AG04450 (cell line): ENCODE measurements at regions not wholly inside any gene's neighbourhood (a gene's known extent, or its start where the extent isn't known, plus 50 kb on each side); places are given as distances from the start of the nearest gene placed in this dataset.

Experiments
- CTCF ChIA-PET: fragments of 300-600, 350-600 bp; formaldehyde crosslinking; extraction: SDS; loops from one replicate; lab custom pipeline; 2022; ENCODE audit warnings: antibody characterized with exemption, inconsistent platforms; lab: Charles Lee
- POLR2A ChIA-PET: fragments of 350-600 bp; formaldehyde crosslinking; extraction: SDS; loops from one replicate; lab custom pipeline; 2021; ENCODE audit warnings: antibody characterized with exemption, inconsistent platforms; lab: Yijun Ruan, JAX
- DNase-seq: peaks from one replicate; pipeline ENCODE4 v3.0.0-alpha.2; 2011; ENCODE audit warnings: low read depth, low spot score
- H3K27ac ChIP-seq: one replicate; pipeline ENCODE4 v1.5.1; 2012; ENCODE audit warnings: low read depth, low read length, control low read depth
- H3K27me3 ChIP-seq: one replicate; pipeline ENCODE4 v1.6.0; 2012; ENCODE audit warnings: low read length; ENCODE audit not compliant: control insufficient read depth, insufficient read depth
- H3K4me3 ChIP-seq: 2 replicates; pipeline ENCODE4 v1.5.1; 2011; ENCODE audit warnings: mild to moderate bottlenecking, low read depth, low read length, control low read depth
- H3K9me3 ChIP-seq: 2 replicates; pipeline ENCODE4 v1.5.1; 2012; ENCODE audit warnings: low read length; ENCODE audit not compliant: control insufficient read depth, insufficient read depth
- TF ChIP-seq, protein P1 (sequence below): IDR thresholded peaks from 2 replicates; pipeline ENCODE4 v1.5.1; 2011; ENCODE audit warnings: low read depth, low read length, control low read depth, inconsistent platforms

DNA sequence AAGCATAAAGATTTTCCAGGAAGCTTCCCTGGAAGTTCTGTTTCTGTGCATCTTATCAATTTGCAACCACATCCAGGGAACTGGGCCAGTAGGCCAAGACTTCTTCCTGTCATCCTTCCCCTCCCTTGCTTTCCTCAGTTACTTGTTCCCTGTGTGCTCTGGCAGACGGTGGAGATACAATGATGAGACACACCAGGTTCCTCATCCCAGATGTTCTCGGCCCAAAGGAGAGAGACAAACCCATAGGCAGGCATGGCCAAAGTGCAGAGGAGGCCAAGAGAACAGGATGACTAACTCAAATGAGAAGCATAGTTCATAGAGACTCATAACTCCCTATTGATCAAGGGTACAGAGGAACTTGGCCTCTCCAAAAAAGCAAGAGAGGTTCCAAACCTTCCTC lies 652.6 kb downstream of the CCDC171 start:
- CTCF ChIA-PET, result no interaction called here
- TF ChIP-seq, protein P1, sequence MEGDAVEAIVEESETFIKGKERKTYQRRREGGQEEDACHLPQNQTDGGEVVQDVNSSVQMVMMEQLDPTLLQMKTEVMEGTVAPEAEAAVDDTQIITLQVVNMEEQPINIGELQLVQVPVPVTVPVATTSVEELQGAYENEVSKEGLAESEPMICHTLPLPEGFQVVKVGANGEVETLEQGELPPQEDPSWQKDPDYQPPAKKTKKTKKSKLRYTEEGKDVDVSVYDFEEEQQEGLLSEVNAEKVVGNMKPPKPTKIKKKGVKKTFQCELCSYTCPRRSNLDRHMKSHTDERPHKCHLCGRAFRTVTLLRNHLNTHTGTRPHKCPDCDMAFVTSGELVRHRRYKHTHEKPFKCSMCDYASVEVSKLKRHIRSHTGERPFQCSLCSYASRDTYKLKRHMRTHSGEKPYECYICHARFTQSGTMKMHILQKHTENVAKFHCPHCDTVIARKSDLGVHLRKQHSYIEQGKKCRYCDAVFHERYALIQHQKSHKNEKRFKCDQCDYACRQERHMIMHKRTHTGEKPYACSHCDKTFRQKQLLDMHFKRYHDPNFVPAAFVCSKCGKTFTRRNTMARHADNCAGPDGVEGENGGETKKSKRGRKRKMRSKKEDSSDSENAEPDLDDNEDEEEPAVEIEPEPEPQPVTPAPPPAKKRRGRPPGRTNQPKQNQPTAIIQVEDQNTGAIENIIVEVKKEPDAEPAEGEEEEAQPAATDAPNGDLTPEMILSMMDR, result no peak
- no peak for DNase-seq

DNA sequence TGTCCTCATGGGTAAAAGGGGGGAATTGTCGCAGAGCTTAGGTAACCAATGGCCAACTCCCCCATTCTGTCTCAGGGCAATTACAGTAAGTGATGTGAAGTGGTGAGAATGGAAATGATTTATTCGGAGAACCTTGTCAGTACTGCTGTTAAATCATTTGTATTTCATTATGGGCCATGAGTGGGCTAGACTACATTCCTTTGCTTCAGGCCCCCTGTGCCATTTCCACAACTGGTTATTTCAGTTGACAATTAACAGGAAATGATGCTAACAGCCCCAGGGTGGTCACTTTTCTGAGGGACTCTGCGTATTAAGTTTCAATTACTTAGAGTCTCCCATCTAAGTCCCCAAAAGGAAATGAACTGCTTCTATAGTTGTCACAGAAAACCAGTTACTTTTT lies 653.7 kb downstream of the CCDC171 start:
- TF ChIP-seq, protein P1, result no peak
- POLR2A ChIA-PET, result no interaction called here
- no peak for DNase-seq
- Histone ChIP-seq H3K27me3 (no peaks in the 10 kb centered on the region), H3K9me3 (no peaks in the 10 kb centered on the region), H3K27ac (no peak overlapping the region), H3K4me3 (no peak overlapping the region)
- CTCF ChIA-PET, result no interaction called here

More for the DNA sequence above, 652.6 kb downstream of the CCDC171 start:
- Histone ChIP-seq H3K4me3 (no peak overlapping the region), H3K27ac (no peak overlapping the region), H3K27me3 (no peaks in the 10 kb centered on the region), H3K9me3 (no peaks in the 10 kb centered on the region)
- POLR2A ChIA-PET, result no interaction called here

DNA sequence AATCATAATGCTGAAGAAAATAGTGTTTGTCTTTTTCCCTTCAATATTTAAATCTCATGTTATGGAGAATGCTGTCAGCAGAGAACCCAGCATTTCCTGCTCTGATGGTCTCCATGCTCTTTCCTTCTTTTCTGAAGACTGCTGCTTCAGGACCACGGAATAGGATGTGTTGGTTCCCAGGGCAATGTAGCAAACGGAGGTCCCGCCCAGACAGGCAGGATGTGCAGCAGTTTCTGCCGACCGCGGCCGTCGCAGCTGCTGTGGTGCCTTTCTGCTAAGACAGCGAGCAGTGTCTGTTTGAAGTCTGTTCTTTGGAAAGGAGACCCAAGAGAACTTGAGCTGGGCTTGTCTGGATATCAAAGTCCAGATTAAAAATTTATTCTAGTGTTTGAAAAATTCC lies 654.3 kb downstream of the CCDC171 start:
- Histone ChIP-seq H3K27ac (no peak overlapping the region), H3K4me3 (no peak overlapping the region), H3K27me3 (no peaks in the 10 kb centered on the region), H3K9me3 (no peaks in the 10 kb centered on the region)
- POLR2A ChIA-PET, result no interaction called here
- TF ChIP-seq, protein P1, result no peak
- CTCF ChIA-PET, result no interaction called here
- DNase-seq, result no peak

DNA sequence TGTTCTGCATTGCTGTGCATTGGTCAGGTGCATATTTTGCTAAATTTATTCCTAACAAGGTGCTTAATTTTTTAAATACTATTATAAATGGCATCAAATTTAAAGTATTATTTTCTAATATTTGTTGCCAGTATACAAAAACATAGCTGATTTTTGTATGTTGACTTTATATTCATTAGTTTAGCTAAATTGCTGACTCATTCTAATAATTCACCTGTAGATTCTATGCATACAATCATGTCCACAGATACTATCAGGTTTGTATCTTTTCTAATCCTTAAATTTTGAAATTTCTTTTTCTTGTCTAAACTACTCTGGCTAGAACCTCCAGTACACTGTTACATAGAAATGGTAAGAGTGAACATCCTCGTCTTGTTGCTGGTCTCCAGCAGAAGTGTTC lies 657.6 kb downstream of the CCDC171 start:
- POLR2A ChIA-PET, result no interaction called here
- TF ChIP-seq, protein P1, result no peak
- H3K27me3 ChIP-seq, result no peaks in the 10 kb centered on the region
- DNase-seq, result no peak
- no peaks in the 10 kb centered on the region for H3K9me3 ChIP-seq
- H3K27ac ChIP-seq, result no peak overlapping the region
- CTCF ChIA-PET, result no interaction called here
- no peak overlapping the region for H3K4me3 ChIP-seq

DNA sequence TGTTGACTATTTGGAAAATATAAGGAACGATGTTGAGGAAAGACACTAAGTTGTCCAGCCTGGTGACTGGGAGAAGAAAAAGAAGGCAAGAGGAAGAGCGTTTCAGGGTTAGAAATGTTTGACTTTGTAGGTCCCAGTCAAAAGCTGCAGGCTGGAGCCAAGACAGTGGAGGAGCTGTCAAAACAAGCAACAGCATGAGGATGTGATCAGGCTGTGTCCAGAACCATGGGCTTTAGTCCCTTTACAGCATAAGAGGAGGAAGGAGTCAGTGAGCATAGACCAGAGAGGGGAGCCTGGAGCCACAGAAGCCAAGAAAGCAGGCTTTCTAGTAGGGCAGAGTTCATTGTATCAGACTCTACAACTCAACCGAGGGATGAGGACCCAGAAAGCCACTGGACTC lies 658.5 kb downstream of the BNC2 start:
- DNase-seq, result no peak
- POLR2A ChIA-PET, result no interaction called here
- no peak overlapping the region for H3K27ac ChIP-seq

More for the DNA sequence above, 658.5 kb downstream of the BNC2 start:
- no peaks in the 10 kb centered on the region for H3K9me3 ChIP-seq
- peaks cover 3% of the 10 kb centered on the region for H3K27me3 ChIP-seq
- CTCF ChIA-PET, result no interaction called here
- H3K4me3 ChIP-seq, result no peak overlapping the region
- TF ChIP-seq, protein P1, result no peak
